WERI-Rb-1 (cell line): ENCODE measurements at regions not wholly inside any gene's neighbourhood (a gene's known extent, or its start where the extent isn't known, plus 50 kb on each side); places are given as distances from the start of the nearest gene placed in this dataset.

Experiments
- DNase-seq: peaks from one replicate; pipeline ENCODE4 v3.0.0-alpha.2; 2020
- H3K27ac ChIP-seq: fragments of 250-450 bp; sonication (Bioruptor Pico); 2 replicates; pipeline ENCODE4 v1.5.1; 2020; ENCODE audit warnings: mild to moderate bottlenecking, moderate library complexity
- H3K27me3 ChIP-seq: fragments of 250-450 bp; sonication (Bioruptor Pico); 2 replicates; pipeline ENCODE4 v1.5.1; 2021; ENCODE audit warnings: mild to moderate bottlenecking, low read depth, moderate library complexity; ENCODE audit not compliant: insufficient read depth, severe bottlenecking
- H3K36me3 ChIP-seq: fragments of 250-450 bp; sonication (Bioruptor Pico); 2 replicates; pipeline ENCODE4 v1.5.1; 2020; ENCODE audit warnings: mild to moderate bottlenecking, moderate library complexity
- H3K4me3 ChIP-seq: 2 replicates; pipeline ENCODE4 v1.5.1; 2011; ENCODE audit warnings: low read depth, mild to moderate bottlenecking, control low read depth, low read length
- H3K9me3 ChIP-seq: fragments of 250-450 bp; sonication (Bioruptor Pico); 2 replicates; pipeline ENCODE4 v1.5.1; 2021; ENCODE audit warnings: mild to moderate bottlenecking, moderate library complexity; ENCODE audit not compliant: severe bottlenecking
- TF ChIP-seq, protein P1 (sequence below): IDR thresholded peaks from 2 replicates; pipeline ENCODE4 v1.5.1; 2011; ENCODE audit warnings: low read depth, mild to moderate bottlenecking, control low read depth, inconsistent platforms, low read length

DNA sequence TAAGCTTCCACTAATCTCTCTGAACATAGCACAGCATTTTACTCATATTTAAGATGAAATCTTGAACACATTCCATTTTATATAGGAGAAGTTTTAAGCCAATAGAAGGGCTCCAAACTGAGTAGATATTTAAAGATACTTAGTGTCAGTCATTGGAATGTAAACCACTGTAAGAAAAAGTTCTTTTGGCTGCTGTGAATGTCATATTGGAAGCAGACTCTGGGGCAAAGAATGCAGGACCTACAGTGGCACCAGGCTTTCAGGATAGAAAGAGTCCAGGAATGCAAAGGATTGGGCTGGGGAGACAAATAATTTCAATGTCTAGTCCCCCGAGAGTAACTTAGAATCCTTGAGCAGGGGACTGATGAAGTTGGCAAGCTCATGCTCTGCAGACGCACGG is 1047.7 kb downstream of the STIM2 start:
- no peak for DNase-seq
- H3K27me3 ChIP-seq: no peaks in the 10 kb centered on the region
- H3K9me3 ChIP-seq: no peaks in the 10 kb centered on the region
- no peak overlapping the region for H3K4me3 ChIP-seq
- H3K36me3 ChIP-seq: no peaks in the 10 kb centered on the region
- no peak overlapping the region for H3K27ac ChIP-seq
- TF ChIP-seq, protein P1, sequence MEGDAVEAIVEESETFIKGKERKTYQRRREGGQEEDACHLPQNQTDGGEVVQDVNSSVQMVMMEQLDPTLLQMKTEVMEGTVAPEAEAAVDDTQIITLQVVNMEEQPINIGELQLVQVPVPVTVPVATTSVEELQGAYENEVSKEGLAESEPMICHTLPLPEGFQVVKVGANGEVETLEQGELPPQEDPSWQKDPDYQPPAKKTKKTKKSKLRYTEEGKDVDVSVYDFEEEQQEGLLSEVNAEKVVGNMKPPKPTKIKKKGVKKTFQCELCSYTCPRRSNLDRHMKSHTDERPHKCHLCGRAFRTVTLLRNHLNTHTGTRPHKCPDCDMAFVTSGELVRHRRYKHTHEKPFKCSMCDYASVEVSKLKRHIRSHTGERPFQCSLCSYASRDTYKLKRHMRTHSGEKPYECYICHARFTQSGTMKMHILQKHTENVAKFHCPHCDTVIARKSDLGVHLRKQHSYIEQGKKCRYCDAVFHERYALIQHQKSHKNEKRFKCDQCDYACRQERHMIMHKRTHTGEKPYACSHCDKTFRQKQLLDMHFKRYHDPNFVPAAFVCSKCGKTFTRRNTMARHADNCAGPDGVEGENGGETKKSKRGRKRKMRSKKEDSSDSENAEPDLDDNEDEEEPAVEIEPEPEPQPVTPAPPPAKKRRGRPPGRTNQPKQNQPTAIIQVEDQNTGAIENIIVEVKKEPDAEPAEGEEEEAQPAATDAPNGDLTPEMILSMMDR: no peak

DNA sequence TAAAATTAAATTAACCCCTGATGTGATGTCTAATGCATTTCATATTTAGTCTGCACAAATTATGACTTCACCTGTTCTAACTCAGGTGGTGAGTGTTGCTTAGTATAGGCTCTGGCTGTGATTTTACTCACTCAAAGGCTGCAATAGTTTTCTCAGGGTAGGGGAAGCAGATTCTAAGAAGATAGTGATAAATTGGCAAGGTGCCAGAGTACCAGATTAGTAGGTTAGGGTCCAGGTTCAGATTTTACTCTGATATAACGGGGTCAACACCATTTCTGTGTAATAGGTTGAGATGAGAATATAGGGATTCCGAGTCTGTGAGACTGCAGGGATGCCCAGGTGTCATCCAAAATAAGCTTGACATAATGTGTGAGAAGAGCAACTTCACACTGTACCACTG is 1049.6 kb downstream of the STIM2 start:
- Histone ChIP-seq H3K36me3 (no peaks in the 10 kb centered on the region), H3K27me3 (no peaks in the 10 kb centered on the region), H3K27ac (no peak overlapping the region), H3K4me3 (no peak overlapping the region), H3K9me3 (no peaks in the 10 kb centered on the region)
- DNase-seq: no peak
- TF ChIP-seq, protein P1: no peak

DNA sequence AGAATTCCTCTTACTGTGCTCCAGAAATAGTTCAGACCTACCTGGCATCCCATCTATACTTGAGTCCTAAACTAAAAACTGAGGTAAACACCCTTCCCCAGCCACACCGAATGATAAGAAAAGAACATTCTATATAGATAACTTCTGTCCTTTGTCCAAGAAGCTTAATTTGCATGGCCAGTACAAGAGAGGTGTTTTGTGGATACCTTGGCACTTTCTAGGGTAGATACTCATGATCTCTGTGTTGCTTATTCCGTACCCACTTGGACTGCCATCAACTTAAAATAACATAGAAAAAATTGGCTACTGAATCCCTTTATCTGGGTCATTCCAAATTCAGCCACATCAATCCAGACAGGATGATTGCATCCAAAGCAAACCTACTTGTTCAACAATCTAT is 1050.4 kb downstream of the STIM2 start:
- Histone ChIP-seq H3K27ac (no peak overlapping the region), H3K36me3 (no peaks in the 10 kb centered on the region), H3K27me3 (no peaks in the 10 kb centered on the region), H3K4me3 (no peak overlapping the region), H3K9me3 (no peaks in the 10 kb centered on the region)
- no peak for DNase-seq
- TF ChIP-seq, protein P1: no peak

DNA sequence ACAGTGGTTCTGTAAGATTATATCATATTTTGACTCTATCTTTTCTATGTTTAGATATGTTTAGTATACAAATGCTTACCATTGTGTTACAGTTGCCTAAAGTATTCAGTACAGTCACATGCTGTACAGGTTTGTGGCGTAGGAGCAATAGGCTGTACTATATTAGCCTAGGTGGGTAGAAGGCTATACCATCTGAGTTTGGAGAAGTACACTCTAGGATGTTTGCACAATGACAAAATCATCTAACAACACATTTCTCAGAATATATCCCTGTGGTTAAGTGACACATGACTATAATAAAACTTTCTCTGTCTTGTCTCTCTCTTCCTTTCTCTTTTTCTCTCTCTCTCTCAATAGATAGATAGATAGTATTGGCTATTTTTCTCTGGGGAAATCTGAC is 1053.1 kb downstream of the STIM2 start:
- Histone ChIP-seq H3K27ac (no peak overlapping the region), H3K9me3 (no peaks in the 10 kb centered on the region), H3K36me3 (no peaks in the 10 kb centered on the region), H3K4me3 (no peak overlapping the region), H3K27me3 (no peaks in the 10 kb centered on the region)
- DNase-seq: no peak
- TF ChIP-seq, protein P1: no peak

DNA sequence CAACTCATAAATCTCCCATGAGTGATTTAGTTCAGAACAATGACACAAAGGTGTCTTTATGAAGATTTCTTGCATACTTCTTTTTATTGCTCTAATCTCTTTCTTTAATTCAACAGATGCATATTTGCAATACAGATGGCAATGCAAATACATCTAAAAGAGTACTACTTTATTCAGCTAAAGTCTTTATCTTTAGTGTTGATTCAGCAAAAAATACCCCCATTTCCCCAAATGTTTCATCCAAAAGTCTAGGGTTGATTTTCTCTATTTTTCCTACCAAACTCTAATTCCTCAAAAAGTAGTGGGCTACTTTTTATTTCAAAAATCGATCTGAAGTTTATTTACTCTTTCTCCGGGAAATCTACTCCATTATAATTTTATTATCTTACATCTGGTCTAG is 1055.2 kb downstream of the STIM2 start:
- TF ChIP-seq, protein P1: no peak
- no peaks in the 10 kb centered on the region for H3K36me3 ChIP-seq
- H3K4me3 ChIP-seq: no peak overlapping the region
- H3K27me3 ChIP-seq: no peaks in the 10 kb centered on the region
- no peak for DNase-seq
- H3K9me3 ChIP-seq: no peaks in the 10 kb centered on the region
- no peak overlapping the region for H3K27ac ChIP-seq

DNA sequence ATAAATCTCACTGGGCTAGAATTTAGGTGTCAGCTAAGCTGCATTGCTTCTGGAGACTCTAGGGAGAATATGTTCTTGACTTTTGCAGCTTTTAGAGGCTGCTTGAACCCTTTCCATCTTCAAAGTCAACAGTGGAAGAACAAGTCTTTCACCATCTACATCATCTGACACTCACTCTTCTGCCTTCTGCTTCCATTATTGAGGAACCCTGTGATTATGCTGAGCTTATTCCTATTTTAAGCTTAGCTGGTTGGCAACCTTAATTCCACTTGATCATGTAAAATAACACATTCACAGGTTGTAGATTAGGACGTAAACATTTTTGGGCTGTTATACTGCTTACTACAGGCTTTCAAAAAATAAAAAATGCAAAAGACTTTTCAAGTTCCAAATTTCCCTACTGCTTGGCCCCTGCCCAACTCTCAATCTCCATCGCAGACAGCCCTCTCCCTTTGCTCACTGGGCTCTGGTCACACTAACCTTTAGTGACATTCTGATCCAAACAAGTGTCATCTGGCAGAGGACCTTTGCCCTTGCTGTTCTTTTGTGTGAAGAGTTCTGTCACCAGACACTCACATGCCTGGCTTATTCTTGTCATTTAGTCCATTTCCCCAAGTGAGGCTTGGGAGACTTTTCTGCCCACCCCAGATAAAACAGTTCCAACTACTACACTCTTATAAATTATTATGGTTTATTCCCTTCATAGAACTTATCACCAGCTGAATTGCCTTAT is 1056.0 kb downstream of the STIM2 start:
- no peaks in the 10 kb centered on the region for H3K27me3 ChIP-seq
- H3K36me3 ChIP-seq: no peaks in the 10 kb centered on the region
- no peak overlapping the region for H3K27ac ChIP-seq
- no peak overlapping the region for H3K4me3 ChIP-seq
- TF ChIP-seq, protein P1: no peak
- DNase-seq: no peak
- no peaks in the 10 kb centered on the region for H3K9me3 ChIP-seq
